Nephron (organoid): ENCODE measurements at regions not wholly inside any gene's neighbourhood (a gene's known extent, or its start where the extent isn't known, plus 50 kb on each side); places are given as distances from the start of the nearest gene placed in this dataset.
A peak's percentile ranks its signal among the peaks of the same experiment; 100 is the strongest.
"Not testable (repeated sequence)": the region's sequence is repeated elsewhere in the genome, so short reads cannot be mapped to it uniquely, and the experiment has no call there.

Source experiments
- H3K27ac Mint-ChIP-seq, 3 experiments: 2 replicates each; pipeline ENCODE4 v1.8.0; 2020; ENCODE audit warnings: mixed read lengths in 3 of 3, mild to moderate bottlenecking in 2 of 3, moderate library complexity in 1 of 3
- H3K27me3 Mint-ChIP-seq: 2 replicates; pipeline ENCODE4 v1.8.0; 2021; ENCODE audit warnings: low read depth, mild to moderate bottlenecking, moderate library complexity, mixed read lengths
- H3K36me3 Mint-ChIP-seq: 2 replicates; pipeline ENCODE4 v1.8.0; 2020; ENCODE audit warnings: low read depth, mixed read lengths
- H3K4me1 Mint-ChIP-seq: 2 replicates; pipeline ENCODE4 v1.8.0; 2020; ENCODE audit warnings: mixed read lengths
- H3K4me3 Mint-ChIP-seq, 3 experiments: 2 replicates each; pipeline ENCODE4 v1.8.0; 2020; ENCODE audit warnings: mild to moderate bottlenecking in 3 of 3, mixed read lengths in 3 of 3, moderate library complexity in 2 of 3
- H3K9me3 Mint-ChIP-seq: 2 replicates; pipeline ENCODE4 v1.8.0; 2020; ENCODE audit warnings: mixed read lengths
- TF ChIP-seq, protein P1 (sequence below), 3 experiments: fragments of 200-600 bp; sonication (generic); IDR thresholded peaks; one replicate each; pipeline ENCODE4 v1.5.0; 2021; ENCODE audit warnings: antibody characterized with exemption in 3 of 3; ENCODE audit not compliant: unreplicated experiment in 3 of 3

DNA sequence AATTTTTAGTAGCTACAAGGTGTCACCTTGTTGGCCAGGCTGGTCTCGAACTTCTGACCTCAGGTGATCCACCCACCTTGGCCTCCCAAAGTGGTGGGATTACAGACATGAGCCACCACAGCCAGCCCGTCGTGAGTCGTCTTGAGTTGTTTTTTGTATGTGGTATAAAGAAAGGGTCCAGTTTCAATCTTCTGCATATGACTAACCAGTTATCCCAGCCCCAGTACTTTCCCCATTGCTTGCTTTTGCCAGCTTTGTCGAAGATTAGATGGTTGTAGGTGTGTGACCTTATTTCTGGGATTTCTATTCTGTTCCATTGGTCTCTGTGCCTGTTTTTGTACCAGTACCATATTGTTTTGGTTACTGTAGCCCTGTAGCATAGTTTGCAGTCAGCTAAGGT, 105.9 kb downstream of the OR13H1 start:
- Mint-ChIP-seq H3K27me3 (peaks cover 7% of the 10 kb centered on the region), H3K36me3 (no peaks in the 10 kb centered on the region), H3K9me3 (peaks cover 9% of the 10 kb centered on the region), H3K4me1 (peaks cover 10% of the 10 kb centered on the region), H3K4me3 (no peak overlapping the region), H3K27ac (no peak overlapping the region)
- TF ChIP-seq, protein P1, sequence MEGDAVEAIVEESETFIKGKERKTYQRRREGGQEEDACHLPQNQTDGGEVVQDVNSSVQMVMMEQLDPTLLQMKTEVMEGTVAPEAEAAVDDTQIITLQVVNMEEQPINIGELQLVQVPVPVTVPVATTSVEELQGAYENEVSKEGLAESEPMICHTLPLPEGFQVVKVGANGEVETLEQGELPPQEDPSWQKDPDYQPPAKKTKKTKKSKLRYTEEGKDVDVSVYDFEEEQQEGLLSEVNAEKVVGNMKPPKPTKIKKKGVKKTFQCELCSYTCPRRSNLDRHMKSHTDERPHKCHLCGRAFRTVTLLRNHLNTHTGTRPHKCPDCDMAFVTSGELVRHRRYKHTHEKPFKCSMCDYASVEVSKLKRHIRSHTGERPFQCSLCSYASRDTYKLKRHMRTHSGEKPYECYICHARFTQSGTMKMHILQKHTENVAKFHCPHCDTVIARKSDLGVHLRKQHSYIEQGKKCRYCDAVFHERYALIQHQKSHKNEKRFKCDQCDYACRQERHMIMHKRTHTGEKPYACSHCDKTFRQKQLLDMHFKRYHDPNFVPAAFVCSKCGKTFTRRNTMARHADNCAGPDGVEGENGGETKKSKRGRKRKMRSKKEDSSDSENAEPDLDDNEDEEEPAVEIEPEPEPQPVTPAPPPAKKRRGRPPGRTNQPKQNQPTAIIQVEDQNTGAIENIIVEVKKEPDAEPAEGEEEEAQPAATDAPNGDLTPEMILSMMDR (IDR thresholded peaks at IDR 0.05; ENCODE audit: unreplicated experiment in 3 of 3) = no peak

DNA sequence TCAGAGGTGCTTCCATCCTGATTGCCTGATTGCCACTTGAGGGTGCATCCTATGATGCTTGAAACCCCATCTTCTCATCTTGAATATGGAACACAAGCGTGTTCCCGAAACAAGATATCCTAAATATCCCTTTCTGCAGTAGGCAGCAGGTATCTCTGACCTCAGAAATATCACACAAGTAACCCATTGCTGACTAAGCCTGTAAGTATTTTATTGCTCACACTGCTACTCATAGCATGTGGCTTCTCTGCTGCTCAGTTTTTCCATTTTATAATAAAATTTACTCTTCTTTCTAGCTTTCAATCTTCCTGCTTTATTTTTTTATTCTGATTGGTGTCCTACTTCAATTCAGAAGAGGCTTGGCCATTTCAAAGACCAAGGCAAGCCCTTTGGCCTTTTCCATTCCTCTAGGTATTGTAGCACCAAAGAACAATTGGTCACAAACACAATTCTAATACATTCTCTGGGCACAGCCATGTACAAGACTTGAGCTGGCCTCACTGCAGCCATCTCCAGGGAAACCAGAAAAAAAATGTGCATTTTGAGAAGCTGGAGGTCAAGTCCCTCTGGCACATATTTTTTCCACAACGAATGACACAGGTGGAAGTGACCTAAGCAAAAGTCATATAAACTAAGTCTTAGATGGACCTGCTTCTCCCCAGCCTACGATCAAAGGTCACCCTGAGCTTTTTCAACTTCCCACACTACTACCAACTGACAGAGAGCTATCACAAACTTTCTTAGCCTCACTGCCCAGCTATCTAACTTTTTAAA, 107.0 kb downstream of the OR13H1 start:
- Mint-ChIP-seq H3K27ac (no peak overlapping the region), H3K4me3 (no peak overlapping the region), H3K4me1 (peaks cover 8% of the 10 kb centered on the region), H3K27me3 (peaks cover 4% of the 10 kb centered on the region), H3K9me3 (peaks cover 9% of the 10 kb centered on the region), H3K36me3 (no peaks in the 10 kb centered on the region)
- TF ChIP-seq, protein P1 (IDR thresholded peaks at IDR 0.05; ENCODE audit: unreplicated experiment in 3 of 3) = no peak

- not testable (repeated sequence) for H3K36me3 Mint-ChIP-seq, H3K27me3 Mint-ChIP-seq, H3K9me3 Mint-ChIP-seq, H3K4me3 Mint-ChIP-seq, H3K27ac Mint-ChIP-seq, H3K4me1 Mint-ChIP-seq
These were observed 119.9 kb downstream of the OR13H1 start for GRCh38 chrX:131663726-131664125.

GRCh38 chrX:131671735-131672134, 127.9 kb downstream of the OR13H1 start:
- H3K4me3 Mint-ChIP-seq = no peak overlapping the region
- peaks cover 4% of the 10 kb centered on the region for H3K9me3 Mint-ChIP-seq
- TF ChIP-seq, protein P1 (IDR thresholded peaks at IDR 0.05; ENCODE audit: unreplicated experiment in 3 of 3) = no peak
- H3K27me3 Mint-ChIP-seq = no peaks in the 10 kb centered on the region
- peaks cover 10% of the 10 kb centered on the region for H3K4me1 Mint-ChIP-seq
- no peaks in the 10 kb centered on the region for H3K36me3 Mint-ChIP-seq
- H3K27ac Mint-ChIP-seq = peak overlapping the region; percentile 12 to 34 (median 24)

DNA sequence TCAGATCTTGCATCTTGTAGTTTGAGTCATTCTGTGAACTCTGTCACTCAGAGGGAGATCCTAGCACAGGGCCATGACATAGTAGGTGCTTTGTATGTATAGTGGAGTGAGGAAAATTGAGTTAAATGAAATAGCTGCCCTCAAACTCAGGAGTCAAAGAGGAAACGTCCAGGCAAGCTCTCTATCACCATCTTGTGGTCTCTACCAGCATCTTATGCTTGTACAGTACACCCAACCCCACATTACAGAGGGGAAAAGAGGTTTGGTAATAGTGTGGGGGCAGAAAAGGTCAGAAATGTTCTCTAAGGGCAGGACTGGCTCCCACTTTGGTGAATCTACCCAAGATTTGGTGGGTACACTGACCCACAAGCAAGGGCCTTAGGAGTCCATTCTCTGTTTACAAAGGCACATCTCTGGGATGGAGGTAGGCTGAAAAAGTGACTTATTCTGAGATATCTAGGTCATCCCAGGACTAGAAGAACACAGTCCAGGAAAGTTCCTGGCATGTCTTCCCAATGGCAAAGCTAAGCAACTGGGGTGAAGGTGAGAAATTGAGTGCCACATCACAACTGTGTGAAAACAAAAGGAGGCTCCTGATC, 131.8 kb downstream of the OR13H1 start:
- H3K27me3 Mint-ChIP-seq = peaks cover 5% of the 10 kb centered on the region
- H3K4me1 Mint-ChIP-seq = peaks cover 10% of the 10 kb centered on the region
- H3K4me3 Mint-ChIP-seq = no peak overlapping the region
- TF ChIP-seq, protein P1 (IDR thresholded peaks at IDR 0.05; ENCODE audit: unreplicated experiment in 3 of 3) = peak; percentile 45 to 62 (median 59)
- no peak overlapping the region for H3K27ac Mint-ChIP-seq
- H3K9me3 Mint-ChIP-seq = peaks cover 1% of the 10 kb centered on the region
- H3K36me3 Mint-ChIP-seq = no peaks in the 10 kb centered on the region

GRCh38 chrX:131677655-131678628, 134.1 kb downstream of the OR13H1 start:
- Mint-ChIP-seq H3K27ac (no peak overlapping the region), H3K4me3 (no peak overlapping the region), H3K9me3 (no peaks in the 10 kb centered on the region), H3K27me3 (peaks cover 5% of the 10 kb centered on the region), H3K36me3 (no peaks in the 10 kb centered on the region), H3K4me1 (no peaks in the 10 kb centered on the region)
- TF ChIP-seq, protein P1 (IDR thresholded peaks at IDR 0.05; ENCODE audit: unreplicated experiment in 3 of 3) = peak; percentile 66 to 68 (median 68)

DNA sequence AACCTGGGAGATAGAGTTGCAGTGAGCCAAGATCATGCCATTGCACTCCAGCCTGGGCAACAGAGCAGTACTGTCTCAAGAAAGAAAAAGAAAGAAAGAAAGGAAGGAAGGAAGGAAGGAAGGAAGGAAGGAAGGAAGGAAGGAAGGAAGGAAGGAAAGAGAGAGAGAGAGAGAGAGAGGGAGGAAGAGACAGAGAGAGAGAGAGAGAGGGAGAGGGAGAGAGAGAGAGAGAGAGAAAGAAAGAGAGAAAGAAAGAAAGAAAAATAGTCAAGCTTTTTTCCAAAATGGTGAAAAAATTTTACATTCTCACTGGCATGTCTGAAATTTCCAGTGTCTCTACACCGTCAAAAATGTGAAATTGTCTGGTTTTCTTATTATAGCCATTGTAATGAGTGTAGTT, 138.9 kb downstream of the OR13H1 start:
- not testable (repeated sequence) for H3K9me3 Mint-ChIP-seq, H3K4me3 Mint-ChIP-seq, H3K27me3 Mint-ChIP-seq, H3K4me1 Mint-ChIP-seq, H3K27ac Mint-ChIP-seq, H3K36me3 Mint-ChIP-seq
